ENCODE measurements at regions not wholly inside any gene's neighbourhood (a gene's known extent, or its start where the extent isn't known, plus 50 kb on each side); places are given as distances from the start of the nearest gene placed in this dataset.

DNA sequence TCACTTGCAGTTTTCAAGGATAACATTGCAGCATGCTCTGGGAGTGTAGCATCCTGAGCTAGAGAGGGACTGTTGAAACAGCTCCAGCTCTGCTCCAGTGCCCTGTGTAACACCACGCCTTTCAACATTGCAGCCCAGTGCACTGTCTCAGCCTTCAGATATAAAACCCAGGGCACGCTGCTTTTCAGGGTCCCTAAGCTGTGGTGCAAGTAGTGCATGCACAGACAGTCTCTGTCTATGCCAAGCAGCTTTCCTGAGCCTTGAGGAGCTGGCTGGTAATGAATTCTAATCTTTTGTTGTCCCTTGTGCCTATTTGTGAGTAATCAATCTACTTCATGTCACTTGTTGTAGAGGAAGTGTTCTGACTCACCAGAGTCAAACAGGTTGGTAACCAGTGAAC lies 897.0 kb downstream of the ARAP2 start:
- H3K36me3 ChIP-seq (ENCODE audit: control insufficient read depth, insufficient read depth, low read length) = no peaks in the 10 kb centered on the region
- TF ChIP-seq CTCF (IDR thresholded peaks at IDR 0.05; ENCODE audit: insufficient read depth, low read length, poor library complexity, severe bottlenecking) = no peak
- no peak overlapping the region for H3K4me3 ChIP-seq (ENCODE audit: low read depth, low read length)
- DNase-seq (ENCODE audit: low read depth) = no peak
- no peaks in the 10 kb centered on the region for H3K27me3 ChIP-seq (ENCODE audit: control insufficient read depth, insufficient read depth, low read length)

DNA sequence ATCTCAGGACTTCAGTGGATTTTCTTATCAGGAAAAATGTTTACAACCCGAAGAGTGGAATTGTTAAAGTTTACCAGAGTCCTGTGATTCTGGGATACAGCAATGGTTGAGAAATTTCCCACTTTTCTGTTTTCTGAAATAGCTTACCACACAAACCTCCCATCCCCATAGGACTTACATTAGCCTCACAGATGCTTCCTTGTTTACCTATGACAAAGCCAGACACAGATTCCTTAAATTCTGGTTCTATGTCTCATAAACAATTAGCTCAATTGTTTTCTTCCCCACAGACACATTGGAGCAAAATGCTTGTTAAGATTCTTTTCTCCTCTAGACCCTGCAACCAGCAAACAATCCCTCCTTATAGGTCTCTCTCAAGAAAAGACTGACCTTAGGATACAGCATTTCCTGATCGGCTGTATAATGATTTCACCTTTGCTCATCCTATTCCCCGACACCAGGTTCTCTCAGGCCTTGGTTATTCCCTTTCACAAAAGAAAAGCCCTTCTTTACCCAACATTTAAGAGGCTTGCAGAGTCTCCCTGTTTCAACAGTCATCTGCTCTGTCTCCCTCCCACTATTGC lies 886.2 kb downstream of the ARAP2 start:
- H3K4me3 ChIP-seq (ENCODE audit: low read depth, low read length) = no peak overlapping the region
- no peak for TF ChIP-seq CTCF (IDR thresholded peaks at IDR 0.05; ENCODE audit: insufficient read depth, low read length, poor library complexity, severe bottlenecking)
- H3K27me3 ChIP-seq (ENCODE audit: control insufficient read depth, insufficient read depth, low read length) = no peaks in the 10 kb centered on the region
- DNase-seq (ENCODE audit: low read depth) = no peak
- H3K36me3 ChIP-seq (ENCODE audit: control insufficient read depth, insufficient read depth, low read length) = no peaks in the 10 kb centered on the region

DNA sequence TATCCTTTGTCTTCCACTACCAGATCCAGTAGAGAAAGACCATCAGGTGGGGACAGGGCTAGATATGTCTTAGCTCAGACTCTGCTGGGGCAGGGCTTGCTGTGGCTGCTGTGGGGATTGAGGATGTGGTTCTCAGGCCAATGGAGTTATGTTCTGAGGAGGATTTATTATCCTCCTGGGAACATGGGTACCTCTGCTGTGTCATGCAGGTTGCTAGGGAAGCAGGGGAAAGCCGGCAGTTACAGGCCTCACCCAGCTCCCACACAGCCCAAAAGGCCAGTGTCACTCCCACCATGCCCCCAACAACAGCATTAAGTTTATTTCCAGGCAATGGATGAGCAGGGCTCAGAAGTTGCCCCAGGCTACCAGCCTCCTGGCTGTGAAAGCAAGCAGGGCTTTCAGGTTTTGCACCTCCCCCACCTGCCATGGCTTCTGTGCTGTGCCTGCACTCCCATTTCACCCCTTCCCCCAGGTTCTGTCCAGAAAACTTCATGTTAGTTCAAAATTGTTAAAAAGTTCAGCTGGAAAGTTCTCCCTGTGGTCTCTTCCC lies 879.9 kb downstream of the ARAP2 start:
- H3K4me3 ChIP-seq (ENCODE audit: low read depth, low read length) = no peak overlapping the region
- no peak for TF ChIP-seq CTCF (IDR thresholded peaks at IDR 0.05; ENCODE audit: insufficient read depth, low read length, poor library complexity, severe bottlenecking)
- H3K36me3 ChIP-seq (ENCODE audit: control insufficient read depth, insufficient read depth, low read length) = no peaks in the 10 kb centered on the region
- no peak for DNase-seq (ENCODE audit: low read depth)
- H3K27me3 ChIP-seq (ENCODE audit: control insufficient read depth, insufficient read depth, low read length) = no peaks in the 10 kb centered on the region

DNA sequence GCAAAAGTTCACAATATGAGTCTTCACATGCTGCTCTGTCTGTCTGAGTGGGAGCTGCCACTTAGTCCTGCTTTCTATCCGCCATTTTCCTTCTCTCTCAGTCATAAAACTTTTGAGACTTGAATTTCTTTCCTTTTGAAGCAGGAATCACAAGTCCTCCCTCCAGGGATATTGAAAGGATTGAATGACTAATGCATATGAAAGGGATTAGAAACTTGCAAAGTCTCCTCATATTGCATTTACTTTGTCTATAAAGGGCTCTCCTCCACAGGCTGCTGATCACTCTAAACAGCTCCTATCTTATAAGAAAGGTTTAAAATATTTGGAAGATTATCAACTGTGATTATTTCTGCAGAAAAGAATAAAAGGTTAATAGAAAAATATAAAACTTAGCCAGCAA lies 879.1 kb downstream of the ARAP2 start:
- H3K27me3 ChIP-seq (ENCODE audit: control insufficient read depth, insufficient read depth, low read length) = no peaks in the 10 kb centered on the region
- H3K36me3 ChIP-seq (ENCODE audit: control insufficient read depth, insufficient read depth, low read length) = no peaks in the 10 kb centered on the region
- TF ChIP-seq CTCF (IDR thresholded peaks at IDR 0.05; ENCODE audit: insufficient read depth, low read length, poor library complexity, severe bottlenecking) = no peak

GRCh38 chr4:35399912-35400311 lies 844.4 kb downstream of the ARAP2 start:
- H3K4me3 ChIP-seq (ENCODE audit: low read depth, low read length) = no peak overlapping the region
- H3K27me3 ChIP-seq (ENCODE audit: control insufficient read depth, insufficient read depth, low read length) = no peaks in the 10 kb centered on the region
- no peak for TF ChIP-seq CTCF (IDR thresholded peaks at IDR 0.05; ENCODE audit: insufficient read depth, low read length, poor library complexity, severe bottlenecking)
- H3K36me3 ChIP-seq (ENCODE audit: control insufficient read depth, insufficient read depth, low read length) = no peaks in the 10 kb centered on the region
- DNase-seq (ENCODE audit: low read depth) = no peak

More for the DNA sequence above, 879.1 kb downstream of the ARAP2 start:
- no peak for DNase-seq (ENCODE audit: low read depth)
- no peak overlapping the region for H3K4me3 ChIP-seq (ENCODE audit: low read depth, low read length)

GRCh38 chr4:35423104-35423503 lies 821.2 kb downstream of the ARAP2 start:
- TF ChIP-seq CTCF (IDR thresholded peaks at IDR 0.05; ENCODE audit: insufficient read depth, low read length, poor library complexity, severe bottlenecking) = no peak
- Histone ChIP-seq H3K4me3 (ENCODE audit: low read depth, low read length) (no peak overlapping the region), H3K27me3 (ENCODE audit: control insufficient read depth, insufficient read depth, low read length) (no peaks in the 10 kb centered on the region), H3K36me3 (ENCODE audit: control insufficient read depth, insufficient read depth, low read length) (no peaks in the 10 kb centered on the region)
- DNase-seq (ENCODE audit: low read depth) = no peak

Measured in kidney epithelial cell (primary cell).